Mucosa of descending colon (tissue), 3 donors: ENCODE measurements at regions not wholly inside any gene's neighbourhood (a gene's known extent, or its start where the extent isn't known, plus 50 kb on each side); places are given as distances from the start of the nearest gene placed in this dataset.

ENCODE experiments used
- ATAC-seq: fragments of 200-7000 bp; cut with Tn5 transposase; one replicate; pipeline ENCODE4 v1.9.1; 2020; ENCODE audit warnings: mild to moderate bottlenecking, moderate library complexity
- DNase-seq, 3 donors: peaks; one replicate each; pipeline ENCODE4 v3.0.0-alpha.2; 2020
- H3K36me3 ChIP-seq: fragments of 200-600 bp; one replicate; pipeline ENCODE4 v1.8.0; 2021; ENCODE audit warnings: low read depth, mild to moderate bottlenecking
- H3K4me1 ChIP-seq: fragments of 200-600 bp; one replicate; pipeline ENCODE4 v1.8.0; 2021; ENCODE audit warnings: low read depth, mild to moderate bottlenecking
- H3K4me3 ChIP-seq: fragments of 200-600 bp; one replicate; pipeline ENCODE4 v1.8.0; 2021; ENCODE audit warnings: mild to moderate bottlenecking
- H3K9me3 ChIP-seq: fragments of 200-600 bp; one replicate; pipeline ENCODE4 v1.8.0; 2021; ENCODE audit warnings: mild to moderate bottlenecking
- CTCF ChIP-seq: fragments of 200-600 bp; IDR thresholded peaks from one replicate; pipeline ENCODE4 v1.8.0; 2022; ENCODE audit warnings: antibody characterized with exemption, mild to moderate bottlenecking
- intact Hi-C, 2 donors: fragments of 100-400 bp; cut with DNase I in 1 of 2; cut with micrococcal nuclease in 1 of 2; formaldehyde crosslinking; loops; one replicate each; pipeline versions ENCODE4 v1.11.0 to v1.11.1; 2022; cut with DNase I, micrococcal nuclease
- donor health status: DM: no; HTN: no; CAD: no; lungs with moderate emphysema.
- donor health status: DM: no; HTN: no; CAD: no.
- donor health status: DM: no; HTN: yes; CAD: no.

GRCh38 chr1:58879464-58879863 lies 95.6 kb upstream of the JUN start:
- Histone ChIP-seq H3K4me3 (no peak overlapping the region), H3K9me3 (no peaks in the 10 kb centered on the region), H3K4me1 (peaks cover 35% of the 10 kb centered on the region), H3K36me3 (no peaks in the 10 kb centered on the region)
- DNase-seq (no peak), ATAC-seq (no peak)
- intact Hi-C loops = no loop called here
- TF ChIP-seq CTCF = no peak

- Histone ChIP-seq H3K4me1 (peaks cover 39% of the 10 kb centered on the region), H3K36me3 (no peaks in the 10 kb centered on the region), H3K4me3 (no peak overlapping the region), H3K9me3 (no peaks in the 10 kb centered on the region)
- no peak for TF ChIP-seq CTCF
- no peak for DNase-seq
- intact Hi-C loops = no loop called here
- ATAC-seq = no peak
Observed at GRCh38 chr1:58880592-58880991, 96.7 kb upstream of the JUN start.

GRCh38 chr1:58881471-58881994 lies 97.7 kb upstream of the JUN start:
- intact Hi-C loops = no loop called here
- DNase-seq (peak; percentile 69 to 87 (median 73)), ATAC-seq (peak; percentile 82)
- H3K36me3 ChIP-seq = no peaks in the 10 kb centered on the region
- no peak for TF ChIP-seq CTCF
- H3K4me1 ChIP-seq = peaks cover 46% of the 10 kb centered on the region
- no peak overlapping the region for H3K4me3 ChIP-seq
- H3K9me3 ChIP-seq = no peaks in the 10 kb centered on the region

- no peak overlapping the region for H3K4me3 ChIP-seq
- H3K36me3 ChIP-seq = no peaks in the 10 kb centered on the region
- peaks cover 46% of the 10 kb centered on the region for H3K4me1 ChIP-seq
- DNase-seq (no peak), ATAC-seq (no peak)
- no peak for TF ChIP-seq CTCF
- intact Hi-C loops = no loop called here
- H3K9me3 ChIP-seq = no peaks in the 10 kb centered on the region
Observed at GRCh38 chr1:58882322-58882948, 98.6 kb upstream of the JUN start.

- peaks cover 46% of the 10 kb centered on the region for H3K4me1 ChIP-seq
- no peaks in the 10 kb centered on the region for H3K9me3 ChIP-seq
- peak; percentile 55 for ATAC-seq
- intact Hi-C loops = no loop called here
- H3K36me3 ChIP-seq = no peaks in the 10 kb centered on the region
- H3K4me3 ChIP-seq = no peak overlapping the region
- peak; percentile 54 to 68 (median 68) for DNase-seq
- TF ChIP-seq CTCF = no peak
Observed at GRCh38 chr1:58883037-58883887, 99.4 kb upstream of the JUN start.
